Mesothelial cell of epicardium (in vitro differentiated cells): ENCODE measurements at regions not wholly inside any gene's neighbourhood (a gene's known extent, or its start where the extent isn't known, plus 50 kb on each side); places are given as distances from the start of the nearest gene placed in this dataset.

ENCODE experiments used
- DNase-seq, 2 experiments: peaks; one replicate each; pipeline ENCODE4 v3.0.0; 2021; ENCODE audit warnings: low spot score in 2 of 2; ENCODE audit not compliant: unreplicated experiment in 2 of 2
- H3K27ac Mint-ChIP-seq: 2 replicates; pipeline ENCODE4 v1.8.0; 2021; ENCODE audit warnings: mixed read lengths
- H3K27me3 Mint-ChIP-seq: 2 replicates; pipeline ENCODE4 v1.8.0; 2021; ENCODE audit warnings: low read depth, mixed read lengths
- H3K36me3 Mint-ChIP-seq: 2 replicates; pipeline ENCODE4 v1.8.0; 2021; ENCODE audit warnings: mixed read lengths
- H3K4me1 Mint-ChIP-seq: 2 replicates; pipeline ENCODE4 v1.8.0; 2021; ENCODE audit warnings: mixed read lengths
- H3K4me3 Mint-ChIP-seq: 2 replicates; pipeline ENCODE4 v1.8.0; 2021; ENCODE audit warnings: mild to moderate bottlenecking, moderate library complexity, mixed read lengths
- H3K9me3 Mint-ChIP-seq: 2 replicates; pipeline ENCODE4 v1.8.0; 2021; ENCODE audit warnings: mixed read lengths
- TF ChIP-seq, protein P1 (sequence below): fragments of 200-600 bp; sonication (generic); IDR thresholded peaks from one replicate; pipeline ENCODE4 v1.5.0; 2021; ENCODE audit warnings: antibody characterized with exemption; ENCODE audit not compliant: unreplicated experiment

DNA sequence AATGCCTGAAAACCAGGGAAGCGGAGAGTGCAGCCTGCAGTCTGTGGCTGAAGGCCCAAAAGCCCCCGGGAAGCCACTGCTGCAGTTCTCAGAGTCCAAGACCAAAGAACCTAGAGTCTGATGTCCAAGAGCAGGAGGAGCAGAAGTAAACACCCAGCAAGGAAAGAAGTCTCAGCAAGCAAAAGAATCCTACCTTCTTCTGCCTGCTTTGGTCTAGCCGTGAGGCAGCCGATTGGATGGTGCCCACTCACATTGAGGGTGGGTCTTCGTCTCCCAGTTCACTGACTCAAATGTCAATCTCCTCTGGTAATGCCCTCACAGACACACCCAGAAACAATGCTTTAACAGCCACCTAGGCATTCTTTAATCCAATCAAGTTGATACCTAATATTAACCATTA lies 217.5 kb downstream of the PLA2G4A start:
- Mint-ChIP-seq H3K4me1 (peaks cover 38% of the 10 kb centered on the region), H3K9me3 (peaks cover 5% of the 10 kb centered on the region), H3K4me3 (no peak overlapping the region), H3K36me3 (no peaks in the 10 kb centered on the region), H3K27me3 (no peaks in the 10 kb centered on the region), H3K27ac (no peak overlapping the region)
- TF ChIP-seq, protein P1, sequence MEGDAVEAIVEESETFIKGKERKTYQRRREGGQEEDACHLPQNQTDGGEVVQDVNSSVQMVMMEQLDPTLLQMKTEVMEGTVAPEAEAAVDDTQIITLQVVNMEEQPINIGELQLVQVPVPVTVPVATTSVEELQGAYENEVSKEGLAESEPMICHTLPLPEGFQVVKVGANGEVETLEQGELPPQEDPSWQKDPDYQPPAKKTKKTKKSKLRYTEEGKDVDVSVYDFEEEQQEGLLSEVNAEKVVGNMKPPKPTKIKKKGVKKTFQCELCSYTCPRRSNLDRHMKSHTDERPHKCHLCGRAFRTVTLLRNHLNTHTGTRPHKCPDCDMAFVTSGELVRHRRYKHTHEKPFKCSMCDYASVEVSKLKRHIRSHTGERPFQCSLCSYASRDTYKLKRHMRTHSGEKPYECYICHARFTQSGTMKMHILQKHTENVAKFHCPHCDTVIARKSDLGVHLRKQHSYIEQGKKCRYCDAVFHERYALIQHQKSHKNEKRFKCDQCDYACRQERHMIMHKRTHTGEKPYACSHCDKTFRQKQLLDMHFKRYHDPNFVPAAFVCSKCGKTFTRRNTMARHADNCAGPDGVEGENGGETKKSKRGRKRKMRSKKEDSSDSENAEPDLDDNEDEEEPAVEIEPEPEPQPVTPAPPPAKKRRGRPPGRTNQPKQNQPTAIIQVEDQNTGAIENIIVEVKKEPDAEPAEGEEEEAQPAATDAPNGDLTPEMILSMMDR = no peak
- DNase-seq = no peak

DNA sequence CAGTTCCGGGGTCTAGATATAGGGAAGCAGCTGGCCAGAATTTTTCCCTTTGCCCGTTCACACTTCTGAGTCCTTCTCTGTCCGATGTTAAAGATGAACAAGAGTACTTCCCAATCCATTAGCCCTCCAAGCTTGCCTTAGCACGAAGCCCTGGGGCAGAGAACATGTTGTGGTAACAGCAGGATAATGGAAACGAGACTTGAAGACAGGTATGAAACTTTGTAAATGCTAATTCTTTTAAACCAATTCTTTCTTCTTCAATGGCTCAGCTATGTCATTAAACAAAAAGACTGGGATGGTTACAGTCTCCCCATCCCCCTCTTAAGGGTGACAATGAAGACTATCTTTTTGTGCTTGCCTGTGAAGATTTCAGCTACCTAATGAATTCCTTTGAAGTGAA lies 218.5 kb downstream of the PLA2G4A start:
- Mint-ChIP-seq H3K9me3 (peaks cover 5% of the 10 kb centered on the region), H3K4me3 (no peak overlapping the region), H3K36me3 (no peaks in the 10 kb centered on the region), H3K4me1 (peaks cover 43% of the 10 kb centered on the region), H3K27ac (no peak overlapping the region), H3K27me3 (no peaks in the 10 kb centered on the region)
- no peak for DNase-seq
- TF ChIP-seq, protein P1 = no peak

DNA sequence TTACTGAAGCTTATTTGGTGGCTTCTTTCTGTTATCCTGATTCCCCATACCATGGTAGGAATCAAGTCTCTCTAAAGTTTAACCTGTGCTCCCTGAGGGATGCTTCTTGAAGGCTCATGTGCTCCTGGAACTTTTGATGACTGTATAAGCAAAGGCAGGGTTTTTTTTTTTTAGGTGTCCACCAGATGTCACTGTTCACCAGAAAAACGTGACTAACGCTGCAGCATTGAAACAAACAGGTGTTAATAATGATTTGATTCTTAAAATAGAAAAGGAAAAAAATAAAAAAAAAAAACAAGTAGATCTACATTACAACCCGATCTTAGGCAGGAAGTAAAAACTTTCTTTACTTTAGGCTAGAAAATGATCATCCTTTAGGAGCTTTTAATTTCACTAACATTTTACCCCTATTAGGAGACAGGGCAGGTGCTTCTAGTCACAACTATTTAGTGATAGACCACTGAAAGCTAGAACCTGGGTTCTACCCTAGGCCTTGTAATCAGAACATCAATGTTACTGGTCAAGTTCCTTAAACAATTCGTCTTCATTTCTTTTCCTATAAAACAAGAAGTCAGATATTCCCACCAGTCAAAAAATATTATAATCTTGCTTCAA lies 223.0 kb downstream of the PLA2G4A start:
- DNase-seq = no peak
- no peaks in the 10 kb centered on the region for H3K36me3 Mint-ChIP-seq
- TF ChIP-seq, protein P1 = peak; percentile 64

DNA sequence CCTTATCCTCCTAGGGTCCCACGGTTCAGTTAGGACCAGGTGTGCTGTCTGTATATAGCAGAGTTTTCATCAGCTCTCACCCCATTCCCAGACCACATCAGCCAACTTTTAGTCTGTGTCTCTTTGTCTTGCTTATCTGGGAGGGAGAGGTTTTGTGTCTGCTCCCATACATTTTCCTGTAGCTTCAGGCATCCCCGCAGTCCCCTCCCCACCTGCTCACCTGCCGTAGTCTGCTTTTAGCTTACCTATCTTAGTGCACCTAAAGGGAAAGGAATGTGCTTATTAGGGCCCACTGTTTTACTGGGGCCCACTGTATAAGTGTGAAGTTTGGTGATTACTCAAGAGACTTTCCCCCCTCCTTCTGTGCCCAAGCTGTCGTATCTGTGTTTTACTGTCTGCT lies 225.1 kb downstream of the PLA2G4A start:
- no peak for DNase-seq
- Mint-ChIP-seq H3K4me3 (no peak overlapping the region), H3K4me1 (peaks cover 39% of the 10 kb centered on the region), H3K9me3 (no peaks in the 10 kb centered on the region), H3K27me3 (no peaks in the 10 kb centered on the region), H3K36me3 (no peaks in the 10 kb centered on the region), H3K27ac (peak overlapping the region; percentile 73)
- TF ChIP-seq, protein P1 = no peak

More for the DNA sequence above, 223.0 kb downstream of the PLA2G4A start:
- no peak overlapping the region for H3K4me3 Mint-ChIP-seq
- H3K27ac Mint-ChIP-seq = no peak overlapping the region
- no peaks in the 10 kb centered on the region for H3K27me3 Mint-ChIP-seq
- H3K4me1 Mint-ChIP-seq = peaks cover 50% of the 10 kb centered on the region
- no peaks in the 10 kb centered on the region for H3K9me3 Mint-ChIP-seq

DNA sequence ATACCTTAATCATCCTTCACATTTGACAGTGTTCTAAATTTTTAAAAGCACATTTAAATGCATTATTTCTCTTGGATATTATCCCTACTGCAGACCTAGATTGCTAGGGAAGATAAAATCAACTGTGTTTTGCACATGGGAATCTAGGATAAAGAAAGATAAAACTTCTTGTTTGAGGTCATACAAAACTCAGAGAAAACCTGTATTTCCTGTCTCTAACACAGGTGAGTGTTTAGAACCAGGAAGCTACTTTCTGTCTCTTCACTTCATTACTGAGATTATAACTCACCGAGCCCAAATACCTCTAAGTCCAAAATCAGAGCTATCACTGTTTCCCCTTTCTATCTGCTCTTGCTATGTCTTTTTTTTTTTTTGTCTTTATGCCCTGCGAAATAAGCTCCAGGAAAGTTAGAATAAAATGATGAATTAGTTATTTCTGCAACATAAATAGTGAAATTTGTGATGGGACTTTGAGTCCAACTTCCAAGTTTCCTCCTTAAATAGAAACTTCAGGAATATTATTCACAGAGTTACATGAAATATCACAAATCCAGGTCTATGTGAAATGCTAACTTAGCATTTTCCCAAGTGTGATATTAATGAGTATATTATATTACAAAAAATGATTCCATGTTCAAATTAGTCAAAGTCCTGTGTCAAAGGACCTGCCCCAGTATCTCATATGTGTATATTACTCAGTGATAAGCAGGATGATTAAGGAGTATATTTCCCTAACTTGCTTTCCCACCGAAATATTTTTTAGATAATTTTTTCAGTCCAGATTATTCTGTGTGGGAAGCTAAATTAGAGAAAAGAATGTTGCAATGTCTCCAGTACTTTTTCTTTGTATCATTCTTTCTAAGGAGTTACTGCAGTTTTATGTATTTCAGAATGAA lies 226.4 kb downstream of the PLA2G4A start:
- Mint-ChIP-seq H3K27me3 (no peaks in the 10 kb centered on the region), H3K9me3 (peaks cover 4% of the 10 kb centered on the region), H3K36me3 (no peaks in the 10 kb centered on the region), H3K27ac (peak overlapping the region; percentile 73), H3K4me1 (peaks cover 39% of the 10 kb centered on the region), H3K4me3 (no peak overlapping the region)
- TF ChIP-seq, protein P1 = no peak
- no peak for DNase-seq
